GM23338 (cell line): ENCODE measurements at regions not wholly inside any gene's neighbourhood (a gene's known extent, or its start where the extent isn't known, plus 50 kb on each side); places are given as distances from the start of the nearest gene placed in this dataset.

ENCODE experiments used
- ATAC-seq: fragments of 200-7000 bp; cut with Tn5 transposase; 3 replicates; pipeline ENCODE4 v1.9.1; 2020
- DNase-seq: peaks from one replicate; pipeline ENCODE4 v3.0.0-alpha.2; 2015; ENCODE audit warnings: low spot score
- H2AFZ ChIP-seq: fragments of 200-600 bp; sonication (generic); 2 replicates; pipeline ENCODE4 v1.8.0; 2016; ENCODE audit warnings: antibody characterized with exemption, mild to moderate bottlenecking, moderate library complexity
- H3F3A ChIP-seq: fragments of 200-600 bp; sonication (generic); replicated peaks from 2 replicates; pipeline ENCODE4 v1.8.0; 2017; ENCODE audit warnings: antibody characterized with exemption, mixed run types, low read depth
- H3K27ac ChIP-seq: fragments of 200-600 bp; sonication (generic); 2 replicates; pipeline ENCODE4 v1.6.1; 2016; ENCODE audit warnings: low read depth
- H3K27me3 ChIP-seq: fragments of 200-600 bp; sonication (generic); 2 replicates; pipeline ENCODE4 v1.8.0; 2016; ENCODE audit warnings: mild to moderate bottlenecking, mixed run types, moderate library complexity; ENCODE audit not compliant: insufficient read depth
- H3K36me3 ChIP-seq: fragments of 200-600 bp; sonication (generic); 2 replicates; pipeline ENCODE4 v1.8.0; 2016; ENCODE audit warnings: mild to moderate bottlenecking; ENCODE audit not compliant: insufficient read depth
- H3K4me1 ChIP-seq: fragments of 200-600 bp; sonication (generic); 2 replicates; pipeline ENCODE4 v1.8.0; 2016; ENCODE audit warnings: mild to moderate bottlenecking, moderate library complexity; ENCODE audit not compliant: insufficient read depth
- H3K4me2 ChIP-seq: fragments of 200-600 bp; sonication (generic); 2 replicates; pipeline ENCODE4 v1.7.1; 2017; ENCODE audit warnings: mixed run types
- H3K4me3 ChIP-seq: fragments of 200-600 bp; sonication (generic); 2 replicates; pipeline ENCODE4 v1.6.1; 2016; ENCODE audit warnings: mixed run types
- H3K79me2 ChIP-seq: fragments of 200-600 bp; sonication (generic); replicated peaks from 2 replicates; pipeline ENCODE4 v1.8.0; 2017; ENCODE audit warnings: mild to moderate bottlenecking; ENCODE audit not compliant: insufficient read depth
- H3K9me2 ChIP-seq: fragments of 200-600 bp; sonication (generic); 2 replicates; pipeline ENCODE4 v1.8.0; 2017; ENCODE audit not compliant: insufficient read depth
- H4K20me1 ChIP-seq: fragments of 200-600 bp; sonication (generic); replicated peaks from 2 replicates; pipeline ENCODE4 v1.8.0; 2017; ENCODE audit warnings: mild to moderate bottlenecking; ENCODE audit not compliant: insufficient read depth
- H3K27ac Mint-ChIP-seq: 2 replicates; pipeline ENCODE4 v1.8.0; 2020; ENCODE audit warnings: inconsistent platforms, mild to moderate bottlenecking, moderate library complexity, mixed read lengths
- H3K27me3 Mint-ChIP-seq: 3 replicates; pipeline ENCODE4 v1.8.0; 2022; ENCODE audit warnings: low read depth, mild to moderate bottlenecking, moderate library complexity, mixed read lengths, inconsistent platforms; ENCODE audit not compliant: insufficient read depth, poor library complexity
- H3K36me3 Mint-ChIP-seq: 3 replicates; pipeline ENCODE4 v1.8.0; 2021; ENCODE audit warnings: low read depth, mild to moderate bottlenecking, inconsistent platforms, moderate library complexity, mixed read lengths
- H3K4me1 Mint-ChIP-seq: 3 replicates; pipeline ENCODE4 v1.8.0; 2020; ENCODE audit warnings: mild to moderate bottlenecking, inconsistent platforms, mixed read lengths
- H3K4me3 Mint-ChIP-seq: 3 replicates; pipeline ENCODE4 v1.8.0; 2021; ENCODE audit warnings: moderate library complexity, mild to moderate bottlenecking, inconsistent platforms, mixed read lengths
- H3K9me3 Mint-ChIP-seq: 3 replicates; pipeline ENCODE4 v1.8.0; 2020; ENCODE audit warnings: moderate library complexity, mild to moderate bottlenecking, inconsistent platforms, mixed read lengths
- CREB1 ChIP-seq: fragments of 250-450 bp; sonication (Bioruptor Pico); IDR thresholded peaks from 2 replicates; pipeline ENCODE4 v1.5.0; 2020; ENCODE audit warnings: low read depth, mild to moderate bottlenecking, moderate library complexity
- EZH2phosphoT487 ChIP-seq: fragments of 200-600 bp; sonication (generic); IDR thresholded peaks from one replicate; pipeline ENCODE4 v1.8.1; 2018; ENCODE audit warnings: antibody characterized with exemption; ENCODE audit not compliant: unreplicated experiment
- NANOG ChIP-seq: IDR thresholded peaks from 2 replicates; pipeline ENCODE4 v1.6.1; 2016; ENCODE audit warnings: antibody characterized with exemption, borderline replicate concordance
- POLR2AphosphoS5 ChIP-seq: IDR thresholded peaks from 2 replicates; pipeline ENCODE4 v1.6.1; 2016; ENCODE audit warnings: antibody characterized with exemption, low read depth
- STAT1 ChIP-seq: IDR thresholded peaks from one replicate; pipeline ENCODE4 v1.6.1; 2016; ENCODE audit warnings: antibody characterized with exemption; ENCODE audit not compliant: unreplicated experiment
- ZNF331 ChIP-seq: fragments of 250-450 bp; sonication (Bioruptor Pico); IDR thresholded peaks from 2 replicates; pipeline ENCODE4 v1.5.0; 2020; ENCODE audit warnings: low read depth, mild to moderate bottlenecking, moderate library complexity
- TF ChIP-seq, protein P1 (sequence below), 2 experiments: fragments of 200-600 bp in 1 of 2; sonication (generic) in 1 of 2; conservative IDR thresholded peaks; 2 replicates each; pipeline versions ENCODE4 v1.5.1 to v1.6.1; 2016 to 2017; ENCODE audit warnings: antibody characterized with exemption in 2 of 2, low read depth in 2 of 2, mild to moderate bottlenecking in 2 of 2, moderate library complexity in 1 of 2
- TF ChIP-seq, protein P2 (sequence below): IDR thresholded peaks from 2 replicates; pipeline ENCODE4 v1.6.1; 2016; ENCODE audit warnings: antibody characterized with exemption
- TF ChIP-seq, protein P3 (sequence below): IDR thresholded peaks from one replicate; pipeline ENCODE4 v1.6.1; 2018; ENCODE audit warnings: antibody characterized with exemption; ENCODE audit not compliant: unreplicated experiment

DNA sequence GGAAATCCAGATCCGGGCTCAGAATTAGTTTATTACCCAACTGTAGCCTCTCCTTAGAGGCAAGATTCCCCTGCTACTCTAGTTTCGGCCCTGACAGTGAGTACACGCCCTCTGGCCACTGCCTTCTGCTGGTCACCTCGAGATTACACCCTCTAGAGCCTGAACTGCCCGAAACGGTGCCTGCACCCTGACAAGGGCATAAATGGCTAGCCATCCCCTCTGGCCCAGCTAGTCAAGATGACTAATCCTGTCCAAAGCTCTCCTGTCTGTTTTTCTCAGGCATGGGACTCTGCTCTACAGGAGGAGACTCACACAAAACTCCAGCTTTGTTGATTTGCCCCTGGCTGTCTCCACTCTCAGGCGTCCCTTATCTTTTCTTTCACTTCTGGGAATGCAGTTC, 150.5 kb upstream of the UBE2E2 start:
- Mint-ChIP-seq H3K4me3 (no peak overlapping the region), H3K9me3 (peaks cover 9% of the 10 kb centered on the region; the same call in 1 of the 3 replicates), H3K27me3 (peaks cover 2% of the 10 kb centered on the region), H3K36me3 (peaks cover 5% of the 10 kb centered on the region; the same call in 1 of the 3 replicates), H3K4me1 (no peaks in the 10 kb centered on the region), H3K27ac (no peak overlapping the region)
- no peaks in the 10 kb centered on the region for H3F3A ChIP-seq
- no peaks in the 10 kb centered on the region for H3K79me2 ChIP-seq
- H3K4me1 ChIP-seq = no peaks in the 10 kb centered on the region
- no peaks in the 10 kb centered on the region for H3K9me2 ChIP-seq
- ATAC-seq (peak; percentile 98), DNase-seq (peak; percentile 71)
- no peak overlapping the region for H3K27ac ChIP-seq
- H3K4me2 ChIP-seq = no peak overlapping the region
- TF ChIP-seq, protein P1, sequence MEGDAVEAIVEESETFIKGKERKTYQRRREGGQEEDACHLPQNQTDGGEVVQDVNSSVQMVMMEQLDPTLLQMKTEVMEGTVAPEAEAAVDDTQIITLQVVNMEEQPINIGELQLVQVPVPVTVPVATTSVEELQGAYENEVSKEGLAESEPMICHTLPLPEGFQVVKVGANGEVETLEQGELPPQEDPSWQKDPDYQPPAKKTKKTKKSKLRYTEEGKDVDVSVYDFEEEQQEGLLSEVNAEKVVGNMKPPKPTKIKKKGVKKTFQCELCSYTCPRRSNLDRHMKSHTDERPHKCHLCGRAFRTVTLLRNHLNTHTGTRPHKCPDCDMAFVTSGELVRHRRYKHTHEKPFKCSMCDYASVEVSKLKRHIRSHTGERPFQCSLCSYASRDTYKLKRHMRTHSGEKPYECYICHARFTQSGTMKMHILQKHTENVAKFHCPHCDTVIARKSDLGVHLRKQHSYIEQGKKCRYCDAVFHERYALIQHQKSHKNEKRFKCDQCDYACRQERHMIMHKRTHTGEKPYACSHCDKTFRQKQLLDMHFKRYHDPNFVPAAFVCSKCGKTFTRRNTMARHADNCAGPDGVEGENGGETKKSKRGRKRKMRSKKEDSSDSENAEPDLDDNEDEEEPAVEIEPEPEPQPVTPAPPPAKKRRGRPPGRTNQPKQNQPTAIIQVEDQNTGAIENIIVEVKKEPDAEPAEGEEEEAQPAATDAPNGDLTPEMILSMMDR (conservative IDR thresholded peaks at IDR 0.05; ENCODE audit: low read depth in 2 of 2) = peak; percentile 62 to 77
- no peak for TF ChIP-seq ZNF331 (CRISPR knock-in tag)
- 0 out of 2 replicates have a peak overlapping the region, but pooled peaks have one; percentile 69 for H2AFZ ChIP-seq
- H4K20me1 ChIP-seq = no peaks in the 10 kb centered on the region
- no peaks in the 10 kb centered on the region for H3K27me3 ChIP-seq
- H3K4me3 ChIP-seq = no peak overlapping the region
- H3K36me3 ChIP-seq = no peaks in the 10 kb centered on the region

DNA sequence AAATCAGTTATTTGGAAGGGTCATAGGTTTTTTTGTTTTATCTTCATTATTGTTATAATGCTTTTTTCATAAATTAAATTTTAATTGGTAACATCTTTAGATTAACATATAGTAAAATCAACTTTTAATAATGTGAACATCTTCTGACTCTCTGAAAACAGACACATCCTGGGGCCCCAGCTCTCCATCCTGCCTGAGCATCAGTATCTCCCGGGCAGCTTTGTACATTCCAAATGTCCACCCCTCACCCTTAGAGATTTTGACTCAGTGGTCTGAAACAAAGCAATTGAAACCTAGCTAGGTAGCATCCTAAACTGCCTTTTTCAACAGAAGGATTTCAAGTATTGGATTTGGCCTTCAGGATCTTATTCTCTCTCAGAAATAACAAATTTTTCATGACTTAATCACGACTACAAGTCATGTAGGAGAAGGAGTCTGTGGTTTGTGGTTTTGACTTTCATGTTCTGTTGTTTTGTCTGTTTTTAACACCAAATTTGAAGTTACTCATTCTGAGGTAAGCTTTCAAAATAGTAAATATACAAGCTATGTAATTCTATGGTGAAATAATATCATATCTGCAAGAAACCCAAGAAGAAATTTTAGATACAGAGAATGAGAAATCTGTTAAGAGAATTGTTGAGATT, 147.3 kb upstream of the UBE2E2 start:
- Histone ChIP-seq H2AFZ (no peak overlapping the region), H3K36me3 (no peaks in the 10 kb centered on the region), H3K27ac (no peak overlapping the region), H3K4me1 (no peaks in the 10 kb centered on the region), H3K4me3 (no peak overlapping the region), H4K20me1 (no peaks in the 10 kb centered on the region), H3K9me2 (no peaks in the 10 kb centered on the region), H3K79me2 (no peaks in the 10 kb centered on the region), H3F3A (no peaks in the 10 kb centered on the region), H3K27me3 (no peaks in the 10 kb centered on the region), H3K4me2 (no peak overlapping the region)
- H3K9me3 Mint-ChIP-seq = peaks cover 9% of the 10 kb centered on the region; the same call in 2 of the 3 replicates
- DNase-seq (no peak), ATAC-seq (no peak)
- peaks cover 5% of the 10 kb centered on the region; the same call in 1 of the 3 replicates for H3K36me3 Mint-ChIP-seq
- TF ChIP-seq, protein P2, sequence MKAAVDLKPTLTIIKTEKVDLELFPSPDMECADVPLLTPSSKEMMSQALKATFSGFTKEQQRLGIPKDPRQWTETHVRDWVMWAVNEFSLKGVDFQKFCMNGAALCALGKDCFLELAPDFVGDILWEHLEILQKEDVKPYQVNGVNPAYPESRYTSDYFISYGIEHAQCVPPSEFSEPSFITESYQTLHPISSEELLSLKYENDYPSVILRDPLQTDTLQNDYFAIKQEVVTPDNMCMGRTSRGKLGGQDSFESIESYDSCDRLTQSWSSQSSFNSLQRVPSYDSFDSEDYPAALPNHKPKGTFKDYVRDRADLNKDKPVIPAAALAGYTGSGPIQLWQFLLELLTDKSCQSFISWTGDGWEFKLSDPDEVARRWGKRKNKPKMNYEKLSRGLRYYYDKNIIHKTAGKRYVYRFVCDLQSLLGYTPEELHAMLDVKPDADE = no peak
- TF ChIP-seq NANOG = no peak
- TF ChIP-seq CREB1 (CRISPR knock-in tag) = no peak
- no peak for TF ChIP-seq ZNF331 (CRISPR knock-in tag)
- TF ChIP-seq, protein P3, sequence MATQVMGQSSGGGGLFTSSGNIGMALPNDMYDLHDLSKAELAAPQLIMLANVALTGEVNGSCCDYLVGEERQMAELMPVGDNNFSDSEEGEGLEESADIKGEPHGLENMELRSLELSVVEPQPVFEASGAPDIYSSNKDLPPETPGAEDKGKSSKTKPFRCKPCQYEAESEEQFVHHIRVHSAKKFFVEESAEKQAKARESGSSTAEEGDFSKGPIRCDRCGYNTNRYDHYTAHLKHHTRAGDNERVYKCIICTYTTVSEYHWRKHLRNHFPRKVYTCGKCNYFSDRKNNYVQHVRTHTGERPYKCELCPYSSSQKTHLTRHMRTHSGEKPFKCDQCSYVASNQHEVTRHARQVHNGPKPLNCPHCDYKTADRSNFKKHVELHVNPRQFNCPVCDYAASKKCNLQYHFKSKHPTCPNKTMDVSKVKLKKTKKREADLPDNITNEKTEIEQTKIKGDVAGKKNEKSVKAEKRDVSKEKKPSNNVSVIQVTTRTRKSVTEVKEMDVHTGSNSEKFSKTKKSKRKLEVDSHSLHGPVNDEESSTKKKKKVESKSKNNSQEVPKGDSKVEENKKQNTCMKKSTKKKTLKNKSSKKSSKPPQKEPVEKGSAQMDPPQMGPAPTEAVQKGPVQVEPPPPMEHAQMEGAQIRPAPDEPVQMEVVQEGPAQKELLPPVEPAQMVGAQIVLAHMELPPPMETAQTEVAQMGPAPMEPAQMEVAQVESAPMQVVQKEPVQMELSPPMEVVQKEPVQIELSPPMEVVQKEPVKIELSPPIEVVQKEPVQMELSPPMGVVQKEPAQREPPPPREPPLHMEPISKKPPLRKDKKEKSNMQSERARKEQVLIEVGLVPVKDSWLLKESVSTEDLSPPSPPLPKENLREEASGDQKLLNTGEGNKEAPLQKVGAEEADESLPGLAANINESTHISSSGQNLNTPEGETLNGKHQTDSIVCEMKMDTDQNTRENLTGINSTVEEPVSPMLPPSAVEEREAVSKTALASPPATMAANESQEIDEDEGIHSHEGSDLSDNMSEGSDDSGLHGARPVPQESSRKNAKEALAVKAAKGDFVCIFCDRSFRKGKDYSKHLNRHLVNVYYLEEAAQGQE = no peak
- TF ChIP-seq, protein P1 (conservative IDR thresholded peaks at IDR 0.05; ENCODE audit: low read depth in 2 of 2) = no peak
- TF ChIP-seq EZH2phosphoT487 = no peak
- TF ChIP-seq STAT1 = no peak
- TF ChIP-seq POLR2AphosphoS5 = no peak
- H3K4me1 Mint-ChIP-seq = no peaks in the 10 kb centered on the region
- H3K27ac Mint-ChIP-seq = no peak overlapping the region
- H3K27me3 Mint-ChIP-seq = peaks cover 2% of the 10 kb centered on the region
- H3K4me3 Mint-ChIP-seq = no peak overlapping the region
